ENCODE measurements at regions not wholly inside any gene's neighbourhood (a gene's known extent, or its start where the extent isn't known, plus 50 kb on each side); places are given as distances from the start of the nearest gene placed in this dataset.

DNA sequence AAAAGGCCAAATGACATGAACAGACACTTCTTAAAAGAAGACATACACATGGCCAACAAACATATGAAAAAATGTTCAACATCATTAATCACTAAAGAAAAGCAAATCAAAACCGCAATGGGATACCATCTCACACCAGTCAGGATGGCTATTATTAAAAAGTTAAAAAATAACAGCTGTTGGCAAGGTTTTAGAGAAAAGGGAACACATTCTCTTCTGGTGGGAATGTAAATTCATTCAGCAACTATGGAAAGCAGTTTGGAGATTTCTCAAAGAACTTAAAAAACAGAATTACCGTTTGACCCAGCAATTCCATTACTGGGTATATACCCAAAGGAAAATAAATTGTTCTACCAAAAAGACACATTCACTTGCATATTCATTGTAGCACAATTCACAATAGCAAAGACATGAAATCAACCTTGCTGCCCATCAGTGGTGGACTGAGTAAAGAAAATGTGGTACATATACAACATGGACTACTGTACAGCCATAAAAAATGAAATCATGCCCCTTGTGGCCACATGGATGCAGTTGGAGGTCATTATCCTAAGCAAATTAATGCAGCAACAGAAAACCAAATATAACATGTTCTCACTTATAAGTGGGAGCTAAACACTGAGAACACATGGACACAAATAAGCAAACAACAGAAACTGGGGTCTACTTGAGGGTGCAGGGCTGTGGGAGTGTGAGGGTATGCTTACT lies 190.7 kb upstream of the MCTP2 start:
- TF ChIP-seq, protein P1, sequence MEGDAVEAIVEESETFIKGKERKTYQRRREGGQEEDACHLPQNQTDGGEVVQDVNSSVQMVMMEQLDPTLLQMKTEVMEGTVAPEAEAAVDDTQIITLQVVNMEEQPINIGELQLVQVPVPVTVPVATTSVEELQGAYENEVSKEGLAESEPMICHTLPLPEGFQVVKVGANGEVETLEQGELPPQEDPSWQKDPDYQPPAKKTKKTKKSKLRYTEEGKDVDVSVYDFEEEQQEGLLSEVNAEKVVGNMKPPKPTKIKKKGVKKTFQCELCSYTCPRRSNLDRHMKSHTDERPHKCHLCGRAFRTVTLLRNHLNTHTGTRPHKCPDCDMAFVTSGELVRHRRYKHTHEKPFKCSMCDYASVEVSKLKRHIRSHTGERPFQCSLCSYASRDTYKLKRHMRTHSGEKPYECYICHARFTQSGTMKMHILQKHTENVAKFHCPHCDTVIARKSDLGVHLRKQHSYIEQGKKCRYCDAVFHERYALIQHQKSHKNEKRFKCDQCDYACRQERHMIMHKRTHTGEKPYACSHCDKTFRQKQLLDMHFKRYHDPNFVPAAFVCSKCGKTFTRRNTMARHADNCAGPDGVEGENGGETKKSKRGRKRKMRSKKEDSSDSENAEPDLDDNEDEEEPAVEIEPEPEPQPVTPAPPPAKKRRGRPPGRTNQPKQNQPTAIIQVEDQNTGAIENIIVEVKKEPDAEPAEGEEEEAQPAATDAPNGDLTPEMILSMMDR (IDR thresholded peaks at IDR 0.05; ENCODE audit: low read depth, low read length) = no peak
- Histone ChIP-seq H3K27me3 (ENCODE audit: insufficient read depth, low read depth, severe bottlenecking) (peaks cover 39% of the 10 kb centered on the region), H3K27ac (no peak overlapping the region), H3K9me3 (ENCODE audit: severe bottlenecking) (no peaks in the 10 kb centered on the region), H3K4me3 (ENCODE audit: low read depth, low read length) (no peak overlapping the region), H3K36me3 (no peaks in the 10 kb centered on the region)
- DNase-seq = no peak

DNA sequence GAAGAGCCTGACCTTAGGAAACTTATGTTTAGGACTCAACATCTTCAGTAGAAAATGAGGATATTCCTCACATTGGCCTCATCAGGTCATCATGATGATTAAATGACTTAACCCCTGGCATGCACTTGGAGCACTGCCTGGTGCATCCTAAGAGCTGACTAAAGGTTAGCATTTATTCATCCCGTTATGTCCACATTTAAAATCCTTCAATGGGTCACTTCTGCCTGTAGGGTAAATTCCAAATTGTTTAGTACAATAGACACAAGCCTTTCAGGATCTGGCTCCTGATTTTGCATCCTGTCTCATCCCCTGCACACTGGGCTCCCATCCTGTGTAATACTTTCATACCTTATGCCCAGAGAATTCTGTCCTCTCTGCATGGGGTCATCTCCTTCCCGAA lies 195.2 kb upstream of the MCTP2 start:
- Histone ChIP-seq H3K27me3 (ENCODE audit: insufficient read depth, low read depth, severe bottlenecking) (peaks cover 47% of the 10 kb centered on the region), H3K9me3 (ENCODE audit: severe bottlenecking) (no peaks in the 10 kb centered on the region), H3K36me3 (no peaks in the 10 kb centered on the region), H3K27ac (no peak overlapping the region), H3K4me3 (ENCODE audit: low read depth, low read length) (no peak overlapping the region)
- no peak for DNase-seq
- TF ChIP-seq, protein P1 (IDR thresholded peaks at IDR 0.05; ENCODE audit: low read depth, low read length) = no peak

DNA sequence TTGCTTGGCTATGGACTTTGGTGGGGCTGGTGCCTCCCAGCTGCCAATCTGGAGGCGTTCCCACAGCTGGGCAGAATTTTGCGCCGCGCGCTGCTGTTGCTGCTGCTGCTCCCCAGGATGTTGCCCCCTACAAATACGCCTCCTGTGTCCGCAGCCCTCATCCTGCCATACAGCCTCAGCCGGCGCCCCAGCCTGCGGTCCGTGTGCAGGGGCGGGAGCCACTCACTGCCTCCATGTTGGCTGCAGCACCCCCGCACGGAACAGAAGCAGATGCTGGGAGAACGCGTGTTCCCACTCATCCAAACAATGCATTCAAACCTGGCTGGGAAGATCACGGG lies 197.7 kb upstream of the MCTP2 start:
- TF ChIP-seq, protein P1 (IDR thresholded peaks at IDR 0.05; ENCODE audit: low read depth, low read length) = no peak
- Histone ChIP-seq H3K27me3 (ENCODE audit: insufficient read depth, low read depth, severe bottlenecking) (peaks cover 51% of the 10 kb centered on the region), H3K27ac (no peak overlapping the region), H3K4me3 (ENCODE audit: low read depth, low read length) (no peak overlapping the region), H3K36me3 (no peaks in the 10 kb centered on the region), H3K9me3 (ENCODE audit: severe bottlenecking) (no peaks in the 10 kb centered on the region)
- DNase-seq = no peak

DNA sequence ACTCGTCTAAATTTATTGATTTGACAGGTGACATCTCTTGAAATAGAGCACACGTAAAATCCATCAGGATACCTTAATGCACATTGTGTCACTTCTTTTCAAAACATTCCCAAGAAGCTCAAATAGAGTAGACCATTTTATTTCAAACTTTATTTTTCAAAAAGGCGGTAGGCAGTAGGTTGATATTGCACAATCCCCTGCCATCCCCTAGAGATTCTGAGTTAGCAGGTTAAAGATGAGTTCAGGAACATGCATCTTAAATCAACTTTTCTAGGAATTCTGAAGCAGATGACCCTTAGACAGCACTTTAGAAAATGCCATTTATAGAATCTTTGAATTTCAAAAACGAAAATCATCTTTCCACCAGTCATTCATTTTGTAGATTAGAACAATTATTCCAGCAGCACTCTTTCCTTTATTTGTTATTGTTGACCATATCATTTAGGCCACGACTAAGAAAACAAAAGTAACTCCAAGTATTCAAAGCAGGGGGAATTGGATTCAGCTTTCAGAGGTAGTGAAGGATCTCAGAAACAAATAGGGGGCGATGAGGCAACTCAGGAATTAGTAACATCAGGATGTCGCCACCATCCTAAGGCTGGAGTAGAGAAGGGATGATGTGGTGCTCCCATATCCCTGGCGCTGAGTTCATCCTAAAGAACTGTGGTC lies 198.2 kb upstream of the MCTP2 start:
- Histone ChIP-seq H3K9me3 (ENCODE audit: severe bottlenecking) (no peaks in the 10 kb centered on the region), H3K4me3 (ENCODE audit: low read depth, low read length) (no peak overlapping the region)

DNA sequence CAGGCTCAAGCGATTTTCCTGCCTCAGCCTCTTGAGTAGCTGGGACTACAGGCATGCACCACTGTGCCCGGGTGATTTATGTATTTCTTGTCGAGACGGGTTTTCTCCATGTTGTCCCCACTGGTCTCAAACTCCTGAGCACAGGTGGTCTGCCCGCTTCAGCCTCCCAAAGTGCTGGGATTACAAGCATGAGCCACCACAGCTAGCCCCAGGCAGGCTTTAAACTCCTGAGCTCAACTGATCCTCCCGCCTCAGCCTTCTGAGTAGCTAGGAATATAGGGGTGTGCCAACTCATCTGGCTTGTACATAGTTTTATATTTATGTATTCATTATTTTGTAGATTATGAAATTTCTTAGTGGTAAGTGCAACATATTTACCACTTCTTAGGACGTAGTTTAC lies 198.8 kb upstream of the MCTP2 start:
- Histone ChIP-seq H3K9me3 (ENCODE audit: severe bottlenecking) (no peaks in the 10 kb centered on the region), H3K4me3 (ENCODE audit: low read depth, low read length) (no peak overlapping the region), H3K27ac (no peak overlapping the region), H3K27me3 (ENCODE audit: insufficient read depth, low read depth, severe bottlenecking) (peaks cover 62% of the 10 kb centered on the region), H3K36me3 (no peaks in the 10 kb centered on the region)
- DNase-seq = no peak
- TF ChIP-seq, protein P1 (IDR thresholded peaks at IDR 0.05; ENCODE audit: low read depth, low read length) = no peak

More for the DNA sequence above, 198.2 kb upstream of the MCTP2 start:
- H3K27ac ChIP-seq = no peak overlapping the region
- TF ChIP-seq, protein P1 (IDR thresholded peaks at IDR 0.05; ENCODE audit: low read depth, low read length) = no peak
- peaks cover 56% of the 10 kb centered on the region for H3K27me3 ChIP-seq (ENCODE audit: insufficient read depth, low read depth, severe bottlenecking)
- no peak for DNase-seq
- H3K36me3 ChIP-seq = no peaks in the 10 kb centered on the region
